ENCODE measurements at regions not wholly inside any gene's neighbourhood (a gene's known extent, or its start where the extent isn't known, plus 50 kb on each side); places are given as distances from the start of the nearest gene placed in this dataset.

- TF ChIP-seq CTCF (conservative IDR thresholded peaks at IDR 0.05): no peak
- no peak for TF ChIP-seq ZFX (IDR thresholded peaks at IDR 0.05)
These were observed 153.4 kb upstream of the TSHZ3 start for GRCh38 chr19:31502536-31503170.

All from C4-2B (cell line).